HG02571 (cell line): ENCODE measurements at regions not wholly inside any gene's neighbourhood (a gene's known extent, or its start where the extent isn't known, plus 50 kb on each side); places are given as distances from the start of the nearest gene placed in this dataset.

ENCODE experiments used
- ATAC-seq: cut with Tn5 transposase; IDR thresholded peaks from one replicate; pipeline ENCODE4 v1.9.1; 2021; ENCODE audit warnings: mild to moderate bottlenecking, moderate library complexity; ENCODE audit not compliant: unreplicated experiment

DNA sequence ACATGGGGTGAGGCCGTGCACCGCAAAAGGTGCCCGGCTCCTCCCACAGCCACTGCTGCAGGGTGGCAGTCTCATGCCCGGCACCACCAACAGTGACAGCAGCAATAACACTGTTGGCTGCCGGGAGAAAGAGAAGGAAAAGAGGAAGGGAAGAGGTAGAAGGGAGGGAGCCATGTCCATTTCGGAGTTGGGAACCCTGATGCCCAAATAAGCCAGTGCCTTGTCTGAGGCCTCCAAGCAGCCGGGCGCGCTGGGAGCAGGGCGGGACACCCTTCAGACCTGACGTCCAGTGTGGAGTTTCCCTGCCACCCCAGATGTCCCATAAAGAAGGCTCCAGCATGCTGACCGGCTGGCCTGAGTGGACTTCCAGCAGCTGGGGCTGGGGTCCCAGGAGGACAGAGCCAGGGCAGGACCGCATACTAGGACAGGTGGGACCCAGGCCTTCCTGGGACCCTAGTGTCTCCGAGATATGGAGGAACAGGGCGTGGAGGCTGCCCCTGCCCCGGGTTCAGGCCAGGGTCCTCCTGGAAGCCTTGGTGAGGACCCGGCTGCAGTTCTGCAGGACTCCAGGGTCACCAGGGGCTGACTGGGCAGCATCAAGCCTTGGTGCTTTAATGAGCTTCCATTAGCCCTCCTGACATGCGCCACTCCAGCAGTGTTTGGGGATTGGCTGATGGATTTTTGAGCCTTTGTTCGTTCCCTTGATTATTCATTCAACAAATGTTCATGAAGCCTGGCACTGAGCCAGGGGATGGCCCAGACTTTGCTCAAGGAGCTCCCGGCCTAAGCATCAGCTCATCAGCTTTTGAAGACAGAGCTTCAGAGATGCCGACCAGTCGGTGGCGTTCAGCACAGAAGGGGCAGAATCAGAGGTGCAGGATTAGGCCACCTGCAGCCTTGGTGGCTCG is 223.6 kb upstream of the CIBAR2 start:
- no peak for ATAC-seq

GRCh38 chr16:85337910-85338637 is 225.8 kb upstream of the CIBAR2 start:
- no peak for ATAC-seq

- no peak for ATAC-seq
Observed at GRCh38 chr16:85338638-85338982, 226.3 kb upstream of the CIBAR2 start.

GRCh38 chr16:85338989-85339685 is 226.9 kb upstream of the CIBAR2 start:
- no peak for ATAC-seq

- ATAC-seq = no peak
Observed at GRCh38 chr16:85341972-85342695, 229.9 kb upstream of the CIBAR2 start.

DNA sequence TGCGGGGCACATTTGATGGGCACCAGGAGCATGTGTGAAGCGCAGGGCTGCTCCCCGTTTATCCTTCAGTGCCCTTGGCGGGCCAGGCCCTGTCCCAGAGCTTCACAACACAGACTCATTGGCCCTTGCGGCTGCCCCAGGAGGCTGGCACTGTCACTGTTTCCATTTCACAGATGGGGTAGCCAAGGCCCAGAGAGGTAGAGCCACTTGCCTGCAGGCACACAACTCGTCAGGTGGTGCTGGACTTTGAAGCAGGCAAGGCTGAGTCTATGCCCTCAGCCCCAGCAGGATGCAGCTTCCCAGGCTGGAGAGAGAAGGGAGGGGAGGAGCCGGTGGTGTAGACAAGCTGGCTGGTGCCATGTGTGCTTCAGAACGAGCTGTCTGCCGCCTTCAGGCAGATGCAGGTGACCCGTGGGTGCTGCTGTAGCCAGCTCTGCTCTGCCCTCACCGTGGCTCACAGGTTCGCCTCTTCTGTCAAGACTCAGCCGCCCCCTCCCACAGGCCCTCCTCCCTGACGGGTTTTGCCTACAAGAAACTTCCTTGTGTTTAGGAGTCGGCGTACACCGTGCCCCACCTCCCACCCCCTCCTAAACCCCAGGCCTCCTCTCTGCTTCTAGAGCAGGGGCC is 232.3 kb upstream of the CIBAR2 start:
- no peak for ATAC-seq

- no peak for ATAC-seq
Observed at GRCh38 chr16:85345129-85345639, 232.9 kb upstream of the CIBAR2 start.

- ATAC-seq = no peak
Observed at GRCh38 chr16:85346404-85347212, 234.3 kb upstream of the CIBAR2 start.

- no peak for ATAC-seq
Observed at GRCh38 chr16:85347213-85347591, 234.9 kb upstream of the CIBAR2 start.

DNA sequence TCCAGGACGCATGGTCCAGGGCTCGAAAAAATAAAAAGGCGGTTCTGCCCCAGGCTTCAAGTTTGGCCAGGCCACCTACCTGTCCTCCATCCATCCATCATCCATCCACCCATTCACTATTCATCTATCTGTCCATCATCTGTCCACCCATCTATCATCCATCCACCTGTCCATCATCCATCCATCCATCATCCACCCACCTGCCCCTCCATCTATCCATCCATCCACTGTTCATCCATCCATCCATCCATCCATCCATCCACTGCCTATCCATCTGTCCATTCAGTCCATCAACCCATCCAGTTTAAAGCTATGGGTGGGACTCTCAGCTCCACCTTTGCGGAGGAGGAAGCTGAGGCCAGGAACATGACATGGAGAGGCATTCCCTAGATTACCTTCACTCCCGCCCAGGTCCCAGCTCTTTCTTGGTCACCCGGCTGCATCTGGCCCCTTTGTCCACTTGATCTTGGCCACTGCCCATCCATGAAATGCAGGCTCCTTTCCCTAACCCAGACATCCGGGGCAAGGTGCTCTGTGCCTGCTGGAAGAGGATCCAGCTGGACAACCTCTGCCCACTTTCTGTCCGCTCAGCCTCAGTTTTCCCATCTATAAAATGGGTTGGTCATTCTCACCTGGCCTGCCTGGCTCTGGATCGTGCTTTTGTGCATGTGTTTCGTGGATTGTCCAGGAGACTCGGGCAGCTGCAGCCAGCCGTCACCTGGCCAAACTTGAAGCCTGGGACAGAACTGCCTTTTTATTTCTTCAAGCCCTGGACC is 236.0 kb upstream of the CIBAR2 start:
- ATAC-seq = no peak

GRCh38 chr16:85348911-85349334 is 236.7 kb upstream of the CIBAR2 start:
- no peak for ATAC-seq

GRCh38 chr16:85349365-85350145 is 237.3 kb upstream of the CIBAR2 start:
- ATAC-seq = no peak

- no peak for ATAC-seq
Observed at GRCh38 chr16:85350146-85350728, 238.0 kb upstream of the CIBAR2 start.

DNA sequence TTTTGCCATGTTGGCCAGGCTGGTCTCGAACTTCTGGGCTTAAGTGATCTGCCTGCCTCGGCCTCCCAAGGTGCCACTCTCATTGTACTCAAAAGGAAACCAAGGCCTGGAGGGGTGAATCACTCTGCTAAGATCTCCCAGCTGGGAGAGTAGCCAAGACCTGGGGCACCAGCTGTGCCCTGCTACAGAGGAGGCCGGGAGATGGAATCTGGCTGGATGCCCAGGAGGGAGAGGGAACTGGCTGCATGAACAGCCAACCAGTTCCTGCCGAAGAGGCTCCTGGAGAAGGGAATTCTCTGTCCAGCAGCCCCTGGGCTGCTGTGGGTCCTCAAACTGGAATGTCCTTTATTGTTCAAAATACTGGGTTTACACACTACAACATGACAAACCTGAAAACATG is 238.7 kb upstream of the CIBAR2 start:
- ATAC-seq = no peak

- no peak for ATAC-seq
Observed at GRCh38 chr16:85353013-85353412, 240.7 kb upstream of the CIBAR2 start.

GRCh38 chr16:85353839-85354685 is 241.8 kb upstream of the CIBAR2 start:
- no peak for ATAC-seq
